Body of pancreas (tissue), 4 donors: ENCODE measurements at regions not wholly inside any gene's neighbourhood (a gene's known extent, or its start where the extent isn't known, plus 50 kb on each side); places are given as distances from the start of the nearest gene placed in this dataset.
"Not testable (repeated sequence)": the region's sequence is repeated elsewhere in the genome, so short reads cannot be mapped to it uniquely, and the experiment has no call there.

Source experiments
- ATAC-seq: fragments of 150-250 bp; one replicate; pipeline ENCODE4 v1.9.1; 2016
- DNase-seq, 4 donors: peaks; one replicate each; pipeline ENCODE4 v3.0.0-alpha.2; 2019
- H3K27ac ChIP-seq, 4 donors: fragments of 200-600 bp; sonication (generic); 1 replicate in 3 of 4; 2 replicates in 1 of 4; pipeline versions ENCODE4 v1.5.1 to v1.6.1; 2016 to 2019; ENCODE audit warnings: mild to moderate bottlenecking in 1 of 4, mixed read lengths in 1 of 4, moderate library complexity in 1 of 4
- H3K27me3 ChIP-seq, 2 donors: fragments of 200-600 bp; sonication (generic); one replicate each; pipeline ENCODE4 v1.6.0; 2016; ENCODE audit warnings: mild to moderate bottlenecking in 1 of 2
- H3K36me3 ChIP-seq, 2 donors: fragments of 200-600 bp; sonication (generic); replicated peaks in 1 of 2; 2 replicates each; pipeline ENCODE4 v1.5.1; 2016; ENCODE audit warnings: low read depth in 2 of 2; ENCODE audit not compliant: insufficient read depth in 1 of 2
- H3K4me1 ChIP-seq: fragments of 200-600 bp; sonication (generic); one replicate; pipeline ENCODE4 v1.6.0; 2016
- H3K4me3 ChIP-seq, 2 donors: fragments of 200-600 bp; sonication (generic); 1 replicate in 1 of 2; 2 replicates in 1 of 2; pipeline ENCODE4 v1.5.1; 2016 to 2019
- H3K9me3 ChIP-seq, 3 donors: fragments of 200-600 bp; sonication (generic); 1 replicate in 2 of 3; 2 replicates in 1 of 3; pipeline ENCODE4 v1.5.1; 2016
- CTCF ChIP-seq, 7 experiments: fragments of 450-650 bp in 4 of 7; fragments of 200-600 bp in 3 of 7; sonication (generic) in 3 of 7; IDR thresholded peaks; one replicate each; pipeline ENCODE4 v1.5.1; 2016 to 2019; ENCODE audit warnings: antibody characterized with exemption in 7 of 7
- POLR2A ChIP-seq, 3 donors: fragments of 450-650 bp; IDR thresholded peaks; one replicate each; pipeline ENCODE4 v1.6.1; 2016; ENCODE audit warnings: antibody characterized with exemption in 3 of 3, mild to moderate bottlenecking in 2 of 3
- WGBS, 2 donors: methylation state at CpG; one replicate each; pipeline ENCODE4 v1.1.5; 2017; 5-methylcytosine and 5-hydroxymethylcytosine counted together
- intact Hi-C: fragments of 100-400 bp; cut with DNase I; formaldehyde crosslinking; loops from one replicate; pipeline ENCODE4 v1.15.1; 2023

- intact Hi-C loops, result no loop called here
- Histone ChIP-seq H3K9me3 (no peaks in the 10 kb centered on the region), H3K27ac (no peak overlapping the region), H3K4me3 (no peak overlapping the region), H3K4me1 (no peaks in the 10 kb centered on the region), H3K36me3 (no peaks in the 10 kb centered on the region), H3K27me3 (no peaks in the 10 kb centered on the region)
- TF ChIP-seq CTCF (IDR thresholded peaks at IDR 0.05) (no peak), POLR2A (IDR thresholded peaks at IDR 0.05) (no peak)
- DNase-seq, result no peak
- ATAC-seq, result no peak
Measured at GRCh38 chr1:148290881-148291280, 138.8 kb upstream of the NBPF11 start.

- intact Hi-C loops, result no loop called here
- ATAC-seq, result no peak
- TF ChIP-seq POLR2A (IDR thresholded peaks at IDR 0.05), result no peak
- TF ChIP-seq CTCF (IDR thresholded peaks at IDR 0.05), result no peak
Measured at GRCh38 chr1:148289647-148290046, 137.6 kb upstream of the NBPF11 start.

GRCh38 chr1:148285946-148286345, 133.9 kb upstream of the NBPF11 start:
- ATAC-seq, H3K27me3 ChIP-seq, H3K9me3 ChIP-seq, H3K27ac ChIP-seq, DNase-seq, H3K36me3 ChIP-seq, H3K4me1 ChIP-seq, H3K4me3 ChIP-seq, intact Hi-C loops: not testable (repeated sequence)
- WGBS, 2 donors, result 22 to 25% methylated on average over 2 of the region's 2 CpGs

More at GRCh38 chr1:148289647-148290046, 137.6 kb upstream of the NBPF11 start:
- no peaks in the 10 kb centered on the region for H3K4me1 ChIP-seq
- H3K36me3 ChIP-seq, result no peaks in the 10 kb centered on the region
- no peak overlapping the region for H3K4me3 ChIP-seq
- no peak for DNase-seq
- H3K27ac ChIP-seq, result no peak overlapping the region
- no peaks in the 10 kb centered on the region for H3K9me3 ChIP-seq
- no peaks in the 10 kb centered on the region for H3K27me3 ChIP-seq

- H3K4me3 ChIP-seq, H3K9me3 ChIP-seq, H3K27ac ChIP-seq, H3K27me3 ChIP-seq, intact Hi-C loops, H3K4me1 ChIP-seq, H3K36me3 ChIP-seq: not testable (repeated sequence)
- 7% methylated on average over 15 of the region's 50 CpGs; no CpG with 5 or more reads in 1 of the 2 donors for WGBS, 2 donors
- DNase-seq, result peak in 1 of 4 donors; percentile 40
- peak; percentile 64 for ATAC-seq
Measured at GRCh38 chr1:148280831-148281572, 128.9 kb upstream of the NBPF11 start.

- H3K9me3 ChIP-seq, H3K4me3 ChIP-seq, H3K4me1 ChIP-seq, H3K27me3 ChIP-seq, DNase-seq, intact Hi-C loops, H3K36me3 ChIP-seq, ATAC-seq, H3K27ac ChIP-seq: not testable (repeated sequence)
- whole genome bisulfite sequencing, 2 donors, result 77 to 80% methylated on average over 5 of the region's 5 CpGs
Measured at GRCh38 chr1:148279002-148279542, 127.0 kb upstream of the NBPF11 start.

GRCh38 chr1:148277865-148278279, 125.8 kb upstream of the NBPF11 start:
- ATAC-seq, H3K36me3 ChIP-seq, DNase-seq, H3K27ac ChIP-seq, H3K27me3 ChIP-seq, H3K4me3 ChIP-seq, H3K4me1 ChIP-seq, intact Hi-C loops, H3K9me3 ChIP-seq: not testable (repeated sequence)
- 28 to 29% methylated on average over 2 of the region's 2 CpGs for WGBS, 2 donors

GRCh38 chr1:148267066-148267465, 115.0 kb upstream of the NBPF11 start:
- WGBS, 2 donors, result 34 to 38% methylated on average over 2 of the region's 2 CpGs
- H3K27ac ChIP-seq, result peak overlapping the region in 3 of 4 donors; percentile 31 to 54 (median 40)
- H3K4me1 ChIP-seq, H3K4me3 ChIP-seq, ATAC-seq, H3K36me3 ChIP-seq, intact Hi-C loops, H3K9me3 ChIP-seq, H3K27me3 ChIP-seq: not testable (repeated sequence)
- DNase-seq, result peak; percentile 31 to 56 (median 41)
